ENCODE measurements at regions not wholly inside any gene's neighbourhood (a gene's known extent, or its start where the extent isn't known, plus 50 kb on each side); places are given as distances from the start of the nearest gene placed in this dataset.

DNA sequence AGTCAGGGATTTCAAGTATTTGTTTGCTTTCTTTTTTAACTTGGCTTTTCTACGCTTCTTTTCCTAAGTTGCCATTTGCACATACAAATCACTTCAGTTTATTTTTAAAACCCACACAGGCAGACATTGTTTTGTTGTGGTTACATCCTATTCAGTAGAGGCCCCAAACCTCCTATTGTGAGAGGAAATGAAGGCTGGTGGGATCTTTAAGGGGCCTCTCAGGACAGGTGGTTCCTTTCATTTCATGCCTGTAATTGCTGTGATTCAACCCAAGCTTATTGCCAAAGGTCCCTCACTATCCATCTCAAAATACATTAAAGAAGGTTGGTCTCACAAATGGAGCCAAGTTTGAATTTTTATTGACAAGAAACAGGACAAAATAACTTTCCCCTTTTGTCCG, 257.1 kb downstream of the ADAMTS20 start:
- H3K36me3 ChIP-seq (ENCODE audit: control insufficient read depth, insufficient read depth, low read length) = no peaks in the 10 kb centered on the region
- Mint-ChIP-seq H3K4me1 (no peaks in the 10 kb centered on the region), H3K36me3 (no peaks in the 10 kb centered on the region), H3K9me3 (peaks cover 0 to 5% (median 3%) of the 10 kb centered on the region in 7 donors), H3K4me3 (no peak overlapping the region), H3K27ac (no peak overlapping the region), H3K27me3 (no peaks in the 10 kb centered on the region)
- no peak overlapping the region for H3K4me3 ChIP-seq (ENCODE audit: low read depth, low read length)
- H3K27me3 ChIP-seq (ENCODE audit: control insufficient read depth, insufficient read depth, low read length) = no peaks in the 10 kb centered on the region
- no peaks in the 10 kb centered on the region for H3K9me3 ChIP-seq (ENCODE audit: control insufficient read depth in 2 of 2, low read length in 2 of 2)
- no peaks in the 10 kb centered on the region for H3K4me1 ChIP-seq (ENCODE audit: control insufficient read depth, insufficient read depth, low read length, poor library complexity, severe bottlenecking)
- DNase-seq (no peak), ATAC-seq (ENCODE audit: low read depth in 2 of 2) (no peak)
- H3K27ac ChIP-seq (ENCODE audit: insufficient read depth, low read length, poor library complexity, severe bottlenecking) = no peak overlapping the region

GRCh38 chr12:43294147-43294546, 257.9 kb downstream of the ADAMTS20 start:
- H3K27ac ChIP-seq (ENCODE audit: insufficient read depth, low read length, poor library complexity, severe bottlenecking) = no peak overlapping the region
- H3K27me3 ChIP-seq (ENCODE audit: control insufficient read depth, insufficient read depth, low read length) = no peaks in the 10 kb centered on the region
- Mint-ChIP-seq H3K4me1 (no peaks in the 10 kb centered on the region), H3K27me3 (no peaks in the 10 kb centered on the region), H3K27ac (no peak overlapping the region), H3K36me3 (no peaks in the 10 kb centered on the region), H3K4me3 (no peak overlapping the region), H3K9me3 (peaks cover 0 to 5% (median 0%) of the 10 kb centered on the region in 7 donors)
- no peaks in the 10 kb centered on the region for H3K9me3 ChIP-seq (ENCODE audit: control insufficient read depth in 2 of 2, low read length in 2 of 2)
- no peak overlapping the region for H3K4me3 ChIP-seq (ENCODE audit: low read depth, low read length)
- no peaks in the 10 kb centered on the region for H3K36me3 ChIP-seq (ENCODE audit: control insufficient read depth, insufficient read depth, low read length)
- no peaks in the 10 kb centered on the region for H3K4me1 ChIP-seq (ENCODE audit: control insufficient read depth, insufficient read depth, low read length, poor library complexity, severe bottlenecking)
- DNase-seq (no peak), ATAC-seq (ENCODE audit: low read depth in 2 of 2) (no peak)

GRCh38 chr12:43293396-43293795, 258.6 kb downstream of the ADAMTS20 start:
- DNase-seq (no peak), ATAC-seq (ENCODE audit: low read depth in 2 of 2) (no peak)
- H3K27ac Mint-ChIP-seq = no peak overlapping the region
- Histone ChIP-seq H3K4me3 (ENCODE audit: low read depth, low read length) (no peak overlapping the region), H3K4me1 (ENCODE audit: control insufficient read depth, insufficient read depth, low read length, poor library complexity, severe bottlenecking) (no peaks in the 10 kb centered on the region), H3K27ac (ENCODE audit: insufficient read depth, low read length, poor library complexity, severe bottlenecking) (no peak overlapping the region), H3K9me3 (ENCODE audit: control insufficient read depth in 2 of 2, low read length in 2 of 2) (no peaks in the 10 kb centered on the region), H3K27me3 (ENCODE audit: control insufficient read depth, insufficient read depth, low read length) (no peaks in the 10 kb centered on the region), H3K36me3 (ENCODE audit: control insufficient read depth, insufficient read depth, low read length) (no peaks in the 10 kb centered on the region)
- H3K27me3 Mint-ChIP-seq = no peaks in the 10 kb centered on the region
- H3K4me1 Mint-ChIP-seq = no peaks in the 10 kb centered on the region
- H3K36me3 Mint-ChIP-seq = no peaks in the 10 kb centered on the region
- H3K4me3 Mint-ChIP-seq = no peak overlapping the region
- peaks cover 0 to 5% (median 0%) of the 10 kb centered on the region in 7 donors for H3K9me3 Mint-ChIP-seq

DNA sequence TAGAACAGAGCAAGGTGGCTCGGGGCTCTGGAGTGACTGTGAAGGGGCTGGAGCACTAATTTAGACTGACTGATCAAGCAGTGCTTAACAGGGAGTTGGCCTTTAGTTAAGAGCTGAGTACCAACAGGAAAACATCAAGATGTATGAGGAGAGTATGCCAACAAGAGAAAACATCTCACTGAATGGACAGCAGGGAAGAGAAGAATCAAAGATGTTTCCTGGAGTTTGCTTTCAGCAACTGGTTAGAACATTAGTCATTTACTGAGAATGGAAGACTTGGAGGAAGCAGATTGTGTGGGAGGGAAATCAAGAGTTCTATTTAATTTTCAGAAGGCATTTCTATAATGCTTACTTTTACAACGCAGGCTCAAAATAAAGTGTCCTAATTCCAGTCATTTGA, 259.3 kb downstream of the ADAMTS20 start:
- no peak overlapping the region for H3K4me3 ChIP-seq (ENCODE audit: low read depth, low read length)
- no peaks in the 10 kb centered on the region for H3K27me3 ChIP-seq (ENCODE audit: control insufficient read depth, insufficient read depth, low read length)
- H3K27ac ChIP-seq (ENCODE audit: insufficient read depth, low read length, poor library complexity, severe bottlenecking) = no peak overlapping the region
- no peak for DNase-seq
- Mint-ChIP-seq H3K9me3 (peaks cover 0 to 5% (median 0%) of the 10 kb centered on the region in 7 donors), H3K4me3 (no peak overlapping the region), H3K27me3 (no peaks in the 10 kb centered on the region), H3K36me3 (no peaks in the 10 kb centered on the region), H3K4me1 (no peaks in the 10 kb centered on the region), H3K27ac (no peak overlapping the region)
- no peaks in the 10 kb centered on the region for H3K36me3 ChIP-seq (ENCODE audit: control insufficient read depth, insufficient read depth, low read length)
- H3K4me1 ChIP-seq (ENCODE audit: control insufficient read depth, insufficient read depth, low read length, poor library complexity, severe bottlenecking) = no peaks in the 10 kb centered on the region
- no peak for ATAC-seq (ENCODE audit: low read depth in 2 of 2)
- no peaks in the 10 kb centered on the region for H3K9me3 ChIP-seq (ENCODE audit: control insufficient read depth in 2 of 2, low read length in 2 of 2)

DNA sequence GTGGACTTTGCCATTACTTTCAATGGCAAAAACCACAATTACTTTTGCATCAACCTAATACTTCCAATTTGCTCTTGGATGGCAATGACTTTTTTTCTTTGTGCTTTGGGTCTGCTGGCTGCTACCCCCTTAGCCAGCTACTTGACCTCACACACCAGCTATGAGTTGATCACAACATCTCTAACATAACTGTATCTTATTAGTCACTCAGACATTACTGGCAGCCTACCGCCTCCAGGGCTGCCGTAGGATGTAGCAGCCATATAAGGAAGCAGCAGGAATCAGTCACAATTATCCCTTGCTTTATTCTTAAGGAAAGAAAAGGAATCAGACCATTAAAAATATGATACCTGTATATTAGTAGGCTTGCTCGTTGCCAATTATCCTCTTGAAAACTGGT, 260.5 kb downstream of the ADAMTS20 start:
- H3K4me1 Mint-ChIP-seq = no peaks in the 10 kb centered on the region
- H3K9me3 Mint-ChIP-seq = peaks cover 0 to 5% (median 0%) of the 10 kb centered on the region in 7 donors
- no peak overlapping the region for H3K27ac ChIP-seq (ENCODE audit: insufficient read depth, low read length, poor library complexity, severe bottlenecking)

GRCh38 chr12:43290836-43291235, 261.2 kb downstream of the ADAMTS20 start:
- no peak for DNase-seq
- no peaks in the 10 kb centered on the region for H3K27me3 ChIP-seq (ENCODE audit: control insufficient read depth, insufficient read depth, low read length)
- H3K4me3 Mint-ChIP-seq = no peak overlapping the region
- H3K27ac ChIP-seq (ENCODE audit: insufficient read depth, low read length, poor library complexity, severe bottlenecking) = no peak overlapping the region
- no peaks in the 10 kb centered on the region for H3K36me3 Mint-ChIP-seq
- H3K36me3 ChIP-seq (ENCODE audit: control insufficient read depth, insufficient read depth, low read length) = no peaks in the 10 kb centered on the region
- peaks cover 0 to 5% (median 0%) of the 10 kb centered on the region in 7 donors for H3K9me3 Mint-ChIP-seq
- H3K27ac Mint-ChIP-seq = no peak overlapping the region
- no peaks in the 10 kb centered on the region for H3K4me1 ChIP-seq (ENCODE audit: control insufficient read depth, insufficient read depth, low read length, poor library complexity, severe bottlenecking)
- no peaks in the 10 kb centered on the region for H3K9me3 ChIP-seq (ENCODE audit: control insufficient read depth in 2 of 2, low read length in 2 of 2)
- no peak for ATAC-seq (ENCODE audit: low read depth in 2 of 2)
- no peaks in the 10 kb centered on the region for H3K4me1 Mint-ChIP-seq
- no peaks in the 10 kb centered on the region for H3K27me3 Mint-ChIP-seq
- H3K4me3 ChIP-seq (ENCODE audit: low read depth, low read length) = no peak overlapping the region

More for the DNA sequence above, 260.5 kb downstream of the ADAMTS20 start:
- Mint-ChIP-seq H3K27ac (no peak overlapping the region), H3K36me3 (no peaks in the 10 kb centered on the region), H3K27me3 (no peaks in the 10 kb centered on the region), H3K4me3 (no peak overlapping the region)
- Histone ChIP-seq H3K9me3 (ENCODE audit: control insufficient read depth in 2 of 2, low read length in 2 of 2) (no peaks in the 10 kb centered on the region), H3K36me3 (ENCODE audit: control insufficient read depth, insufficient read depth, low read length) (no peaks in the 10 kb centered on the region), H3K4me1 (ENCODE audit: control insufficient read depth, insufficient read depth, low read length, poor library complexity, severe bottlenecking) (no peaks in the 10 kb centered on the region), H3K4me3 (ENCODE audit: low read depth, low read length) (no peak overlapping the region), H3K27me3 (ENCODE audit: control insufficient read depth, insufficient read depth, low read length) (no peaks in the 10 kb centered on the region)
- ATAC-seq (ENCODE audit: low read depth in 2 of 2) = no peak
- no peak for DNase-seq

DNA sequence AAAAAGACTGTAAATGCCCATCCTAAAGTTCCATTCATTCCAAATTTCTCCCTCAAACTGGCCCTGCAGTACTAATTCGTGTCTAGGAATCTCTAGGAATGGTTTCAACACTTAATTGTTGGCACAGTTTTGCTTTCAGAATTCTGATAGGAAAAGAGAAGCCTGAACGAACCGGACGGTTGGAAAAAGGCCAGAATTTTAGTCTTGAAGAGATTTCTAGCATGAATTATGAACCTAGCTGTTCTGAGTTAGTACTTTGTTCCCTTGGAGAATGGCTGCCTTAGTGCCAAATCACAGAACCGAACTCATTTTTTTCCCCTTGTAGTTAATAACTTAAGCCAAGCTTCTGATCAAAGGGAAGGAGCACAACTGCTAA, 262.6 kb downstream of the ADAMTS20 start:
- H3K27ac ChIP-seq (ENCODE audit: insufficient read depth, low read length, poor library complexity, severe bottlenecking) = no peak overlapping the region
- DNase-seq = no peak
- no peaks in the 10 kb centered on the region for H3K4me1 ChIP-seq (ENCODE audit: control insufficient read depth, insufficient read depth, low read length, poor library complexity, severe bottlenecking)
- no peaks in the 10 kb centered on the region for H3K27me3 ChIP-seq (ENCODE audit: control insufficient read depth, insufficient read depth, low read length)
- no peak overlapping the region for H3K4me3 ChIP-seq (ENCODE audit: low read depth, low read length)
- Mint-ChIP-seq H3K4me3 (no peak overlapping the region), H3K9me3 (peaks cover 0 to 5% (median 0%) of the 10 kb centered on the region in 7 donors), H3K36me3 (no peaks in the 10 kb centered on the region), H3K4me1 (no peaks in the 10 kb centered on the region), H3K27me3 (no peaks in the 10 kb centered on the region), H3K27ac (no peak overlapping the region)
- no peaks in the 10 kb centered on the region for H3K36me3 ChIP-seq (ENCODE audit: control insufficient read depth, insufficient read depth, low read length)
- ATAC-seq (ENCODE audit: low read depth in 2 of 2) = no peak
- no peaks in the 10 kb centered on the region for H3K9me3 ChIP-seq (ENCODE audit: control insufficient read depth in 2 of 2, low read length in 2 of 2)

DNA sequence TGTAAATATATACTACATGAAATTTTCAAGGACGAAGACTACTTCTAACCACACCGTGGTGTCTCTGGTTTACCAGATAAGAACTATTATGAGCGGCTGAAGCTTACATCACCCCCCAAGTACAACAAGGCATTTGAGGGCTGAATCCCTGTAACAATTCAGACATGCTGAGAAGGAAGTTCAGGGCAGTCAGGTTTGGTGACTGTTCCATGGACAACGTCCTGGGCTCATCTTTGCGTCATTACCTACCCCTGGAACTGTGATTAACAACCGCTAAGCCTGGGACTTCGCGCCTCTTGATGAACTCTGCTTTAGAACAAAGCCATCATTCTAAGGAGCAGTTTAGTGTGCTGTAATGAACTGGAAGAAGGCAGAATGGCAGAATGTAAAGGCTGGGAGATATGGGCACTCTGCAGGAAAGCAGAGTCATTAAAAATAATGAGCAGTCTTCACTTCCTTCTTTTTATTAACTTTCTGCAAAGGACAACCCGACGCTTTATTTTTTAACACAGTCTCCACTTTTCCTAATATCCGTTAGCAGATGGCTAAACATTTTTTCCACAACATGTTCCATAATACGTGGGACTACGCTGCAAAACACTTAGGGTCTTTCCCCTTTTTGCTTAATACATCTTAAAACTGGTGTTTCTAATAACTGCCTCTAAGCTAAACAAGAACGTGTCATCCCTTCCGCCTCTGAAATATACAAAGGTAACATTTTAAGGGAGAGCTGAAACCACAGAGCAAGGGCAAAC, 263.2 kb downstream of the ADAMTS20 start:
- ATAC-seq (ENCODE audit: low read depth in 2 of 2) (no peak), DNase-seq (no peak)
- Mint-ChIP-seq H3K36me3 (no peaks in the 10 kb centered on the region), H3K9me3 (peaks cover 0 to 5% (median 0%) of the 10 kb centered on the region in 7 donors), H3K4me1 (no peaks in the 10 kb centered on the region), H3K27me3 (no peaks in the 10 kb centered on the region), H3K27ac (no peak overlapping the region), H3K4me3 (peak overlapping the region in 1 of 4 donors; percentile 10)
- no peak overlapping the region for H3K4me3 ChIP-seq (ENCODE audit: low read depth, low read length)
- H3K9me3 ChIP-seq (ENCODE audit: control insufficient read depth in 2 of 2, low read length in 2 of 2) = no peaks in the 10 kb centered on the region
- H3K27me3 ChIP-seq (ENCODE audit: control insufficient read depth, insufficient read depth, low read length) = no peaks in the 10 kb centered on the region
- H3K36me3 ChIP-seq (ENCODE audit: control insufficient read depth, insufficient read depth, low read length) = no peaks in the 10 kb centered on the region
- no peaks in the 10 kb centered on the region for H3K4me1 ChIP-seq (ENCODE audit: control insufficient read depth, insufficient read depth, low read length, poor library complexity, severe bottlenecking)
- no peak overlapping the region for H3K27ac ChIP-seq (ENCODE audit: insufficient read depth, low read length, poor library complexity, severe bottlenecking)

All from CD4-positive, CD25-positive, alpha-beta regulatory T cell (primary cell).